LoVo (cell line): ENCODE measurements at regions not wholly inside any gene's neighbourhood (a gene's known extent, or its start where the extent isn't known, plus 50 kb on each side); places are given as distances from the start of the nearest gene placed in this dataset.
A peak's percentile ranks its signal among the peaks of the same experiment; 100 is the strongest.

Source experiments
- DNase-seq: peaks from one replicate; pipeline ENCODE4 v3.0.0-alpha.2; 2016; ENCODE audit warnings: low spot score

- DNase-seq, result no peak
These were observed 456.6 kb downstream of the FGF9 start for GRCh38 chr13:22127277-22128164.

- no peak for DNase-seq
These were observed 457.9 kb downstream of the FGF9 start for GRCh38 chr13:22128441-22129408.

- DNase-seq, result no peak
These were observed 459.4 kb downstream of the FGF9 start for GRCh38 chr13:22130254-22130653.

- DNase-seq, result no peak
These were observed 463.4 kb downstream of the FGF9 start for GRCh38 chr13:22134261-22134660.

- DNase-seq, result no peak
These were observed 464.6 kb downstream of the FGF9 start for GRCh38 chr13:22135446-22135845.

GRCh38 chr13:22137361-22138050 lies 466.6 kb downstream of the FGF9 start:
- DNase-seq, result no peak

- DNase-seq, result no peak
These were observed 468.1 kb downstream of the FGF9 start for GRCh38 chr13:22138947-22139346.

GRCh38 chr13:22141716-22142115 lies 470.8 kb downstream of the FGF9 start:
- DNase-seq, result no peak

GRCh38 chr13:22143671-22144070 lies 472.8 kb downstream of the FGF9 start:
- DNase-seq, result no peak

- no peak for DNase-seq
These were observed 473.9 kb downstream of the FGF9 start for GRCh38 chr13:22144806-22145205.

- DNase-seq, result no peak
These were observed 477.3 kb downstream of the FGF9 start for GRCh38 chr13:22148187-22148586.

GRCh38 chr13:22152751-22153150 lies 481.9 kb downstream of the FGF9 start:
- DNase-seq, result no peak

- no peak for DNase-seq
These were observed 483.2 kb downstream of the FGF9 start for GRCh38 chr13:22154041-22154440.

GRCh38 chr13:22161871-22162270 lies 491.0 kb downstream of the FGF9 start:
- no peak for DNase-seq

GRCh38 chr13:22162889-22163288 lies 492.0 kb downstream of the FGF9 start:
- DNase-seq, result no peak

GRCh38 chr13:22168437-22169190 lies 497.7 kb downstream of the FGF9 start:
- no peak for DNase-seq

GRCh38 chr13:22169473-22169872 lies 498.6 kb downstream of the FGF9 start:
- DNase-seq, result no peak

- DNase-seq, result peak; percentile 46
These were observed 502.7 kb downstream of the FGF9 start for GRCh38 chr13:22173610-22174009.

- DNase-seq, result no peak
These were observed 504.4 kb downstream of the FGF9 start for GRCh38 chr13:22175241-22175640.

GRCh38 chr13:22175815-22176214 lies 504.9 kb downstream of the FGF9 start:
- no peak for DNase-seq

GRCh38 chr13:22176968-22177520 lies 506.2 kb downstream of the FGF9 start:
- DNase-seq, result no peak
